ENCODE measurements at regions not wholly inside any gene's neighbourhood (a gene's known extent, or its start where the extent isn't known, plus 50 kb on each side); places are given as distances from the start of the nearest gene placed in this dataset.

- TF ChIP-seq BCOR (IDR thresholded peaks at IDR 0.05) (no peak), RFX5 (IDR thresholded peaks at IDR 0.05; ENCODE audit: low read depth, low read length) (no peak), SMARCA5 (IDR thresholded peaks at IDR 0.05) (no peak)
- TF ChIP-seq, protein P1, sequence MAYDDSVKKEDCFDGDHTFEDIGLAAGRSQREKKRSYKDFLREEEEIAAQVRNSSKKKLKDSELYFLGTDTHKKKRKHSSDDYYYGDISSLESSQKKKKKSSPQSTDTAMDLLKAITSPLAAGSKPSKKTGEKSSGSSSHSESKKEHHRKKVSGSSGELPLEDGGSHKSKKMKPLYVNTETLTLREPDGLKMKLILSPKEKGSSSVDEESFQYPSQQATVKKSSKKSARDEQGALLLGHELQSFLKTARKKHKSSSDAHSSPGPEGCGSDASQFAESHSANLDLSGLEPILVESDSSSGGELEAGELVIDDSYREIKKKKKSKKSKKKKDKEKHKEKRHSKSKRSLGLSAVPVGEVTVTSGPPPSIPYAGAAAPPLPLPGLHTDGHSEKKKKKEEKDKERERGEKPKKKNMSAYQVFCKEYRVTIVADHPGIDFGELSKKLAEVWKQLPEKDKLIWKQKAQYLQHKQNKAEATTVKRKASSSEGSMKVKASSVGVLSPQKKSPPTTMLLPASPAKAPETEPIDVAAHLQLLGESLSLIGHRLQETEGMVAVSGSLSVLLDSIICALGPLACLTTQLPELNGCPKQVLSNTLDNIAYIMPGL (CRISPR knock-in tag; IDR thresholded peaks at IDR 0.05): no peak
Measured at GRCh38 chr1:239443361-239443760, 57.0 kb downstream of the CHRM3 start.

All from K562 (cell line).